22Rv1 (cell line): ENCODE measurements at regions not wholly inside any gene's neighbourhood (a gene's known extent, or its start where the extent isn't known, plus 50 kb on each side); places are given as distances from the start of the nearest gene placed in this dataset.

Experiments
- CTCF ChIP-seq: fragments of 450-650 bp; IDR thresholded peaks from 2 replicates; pipeline ENCODE4 v1.5.1; 2017; ENCODE audit warnings: mild to moderate bottlenecking
- ZFX ChIP-seq: fragments of 450-650 bp; IDR thresholded peaks from 2 replicates; pipeline ENCODE4 v1.6.1; 2017; ENCODE audit warnings: antibody characterized with exemption, borderline replicate concordance

GRCh38 chr6:119879731-119880130 lies 530.2 kb upstream of the MAN1A1 start:
- TF ChIP-seq CTCF (no peak), ZFX (no peak)
